Trophoblast cell (in vitro differentiated cells and primary cell): ENCODE measurements at regions not wholly inside any gene's neighbourhood (a gene's known extent, or its start where the extent isn't known, plus 50 kb on each side); places are given as distances from the start of the nearest gene placed in this dataset.

ENCODE experiments used
- DNase-seq, 2 donors: peaks; one replicate each; pipeline ENCODE4 v3.0.0-alpha.2; 2016
- H2AFZ ChIP-seq: 2 replicates; pipeline ENCODE4 v1.6.1; 2013; ENCODE audit warnings: low read length, moderate library complexity, mild to moderate bottlenecking; ENCODE audit not compliant: insufficient read depth, poor library complexity
- H2AK5ac ChIP-seq: 2 replicates; pipeline ENCODE4 v1.6.1; 2013; ENCODE audit warnings: mild to moderate bottlenecking, low read length
- H2BK120ac ChIP-seq: 2 replicates; pipeline ENCODE4 v1.6.1; 2013; ENCODE audit warnings: low read length, mild to moderate bottlenecking, moderate library complexity; ENCODE audit not compliant: insufficient read depth, poor library complexity
- H2BK12ac ChIP-seq: 2 replicates; pipeline ENCODE4 v1.6.1; 2013; ENCODE audit warnings: mild to moderate bottlenecking, low read length, moderate library complexity
- H2BK5ac ChIP-seq: 2 replicates; pipeline ENCODE4 v1.6.1; 2013; ENCODE audit warnings: low read length, low read depth, moderate library complexity, mild to moderate bottlenecking; ENCODE audit not compliant: poor library complexity
- H3K14ac ChIP-seq: 2 replicates; pipeline ENCODE4 v1.6.1; 2013; ENCODE audit warnings: mild to moderate bottlenecking, low read length
- H3K18ac ChIP-seq: 2 replicates; pipeline ENCODE4 v1.6.1; 2013; ENCODE audit warnings: mild to moderate bottlenecking, low read length
- H3K23ac ChIP-seq: 2 replicates; pipeline ENCODE4 v1.6.1; 2013; ENCODE audit warnings: low read length
- H3K27ac ChIP-seq: 2 replicates; pipeline ENCODE4 v1.5.1; 2013; ENCODE audit warnings: low read depth, mild to moderate bottlenecking, inconsistent platforms, low read length, moderate library complexity
- H3K27me3 ChIP-seq: 2 replicates; pipeline ENCODE4 v1.6.1; 2013; ENCODE audit warnings: inconsistent platforms, mild to moderate bottlenecking, low read length, moderate library complexity; ENCODE audit not compliant: insufficient read depth
- H3K36me3 ChIP-seq, 2 experiments: 1 replicate in 1 of 2; 2 replicates in 1 of 2; pipeline ENCODE4 v1.6.1; 2013; ENCODE audit warnings: low read length in 2 of 2, mild to moderate bottlenecking in 2 of 2, moderate library complexity in 1 of 2; ENCODE audit not compliant: insufficient read depth in 2 of 2, control insufficient read depth in 1 of 2
- H3K4ac ChIP-seq: 2 replicates; pipeline ENCODE4 v1.6.1; 2013; ENCODE audit warnings: low read depth, mild to moderate bottlenecking, low read length, moderate library complexity
- H3K4me1 ChIP-seq, 2 experiments: 1 replicate in 1 of 2; 2 replicates in 1 of 2; pipeline ENCODE4 v1.6.1; 2013; ENCODE audit warnings: low read length in 2 of 2, mild to moderate bottlenecking in 2 of 2, moderate library complexity in 1 of 2; ENCODE audit not compliant: insufficient read depth in 2 of 2, control insufficient read depth in 1 of 2
- H3K4me2 ChIP-seq: 2 replicates; pipeline ENCODE4 v1.6.1; 2013; ENCODE audit warnings: inconsistent platforms, mild to moderate bottlenecking, low read length, moderate library complexity
- H3K4me3 ChIP-seq: 2 replicates; pipeline ENCODE4 v1.5.1; 2013; ENCODE audit warnings: mild to moderate bottlenecking, low read depth, low read length, inconsistent platforms
- H3K79me1 ChIP-seq: one replicate; pipeline ENCODE4 v1.6.1; 2013; ENCODE audit warnings: low read length
- H3K79me2 ChIP-seq: 2 replicates; pipeline ENCODE4 v1.6.1; 2013; ENCODE audit warnings: low read length, mild to moderate bottlenecking; ENCODE audit not compliant: control insufficient read depth, insufficient read depth, poor library complexity
- H3K9ac ChIP-seq: 2 replicates; pipeline ENCODE4 v1.6.1; 2013; ENCODE audit warnings: mild to moderate bottlenecking, low read length
- H3K9me3 ChIP-seq: 2 replicates; pipeline ENCODE4 v1.6.1; 2013; ENCODE audit warnings: low read depth, mild to moderate bottlenecking, control low read depth, inconsistent platforms, low read length; ENCODE audit not compliant: insufficient read depth
- H4K12ac ChIP-seq: 2 replicates; pipeline ENCODE4 v1.6.1; 2013; ENCODE audit warnings: low read depth, mild to moderate bottlenecking, low read length, moderate library complexity
- H4K8ac ChIP-seq: 2 replicates; pipeline ENCODE4 v1.6.1; 2013; ENCODE audit warnings: low read depth, mild to moderate bottlenecking, low read length, moderate library complexity
- H4K91ac ChIP-seq: one replicate; pipeline ENCODE4 v1.6.1; 2013; ENCODE audit warnings: low read depth, mild to moderate bottlenecking, low read length, moderate library complexity
- WGBS: extraction: QIAGEN DNeasy Blood & Tissue Kit; methylation state at CpG from one replicate; pipeline ENCODE4 v1.1.7; 2013; ENCODE audit warnings: missing lambda C conversion rate; ENCODE audit not compliant: insufficient read length, insufficient coverage; ENCODE audit errors: extremely low coverage; 5-methylcytosine and 5-hydroxymethylcytosine counted together

- Histone ChIP-seq H3K27me3 (no peaks in the 10 kb centered on the region), H4K91ac (no peak overlapping the region), H2BK5ac (no peak overlapping the region), H2AFZ (no peak overlapping the region), H3K4me2 (no peak overlapping the region), H3K4me3 (no peak overlapping the region), H4K8ac (no peak overlapping the region), H2AK5ac (no peak overlapping the region), H3K9me3 (peaks cover 2% of the 10 kb centered on the region), H3K23ac (no peak overlapping the region), H3K79me1 (no peaks in the 10 kb centered on the region), H3K14ac (no peak overlapping the region), H4K12ac (no peak overlapping the region), H3K79me2 (no peaks in the 10 kb centered on the region), H2BK12ac (no peak overlapping the region), H3K9ac (no peak overlapping the region), H3K4me1 (no peaks in the 10 kb centered on the region), H3K36me3 (no peaks in the 10 kb centered on the region), H3K4ac (no peak overlapping the region), H3K27ac (no peak overlapping the region), H3K18ac (no peak overlapping the region), H2BK120ac (no peak overlapping the region)
- whole genome bisulfite sequencing = no CpG with 5 or more reads among the region's 6 CpGs
- DNase-seq = no peak
These were observed 1513.7 kb downstream of the GRIK2 start for GRCh38 chr6:102907181-102907580.

DNA sequence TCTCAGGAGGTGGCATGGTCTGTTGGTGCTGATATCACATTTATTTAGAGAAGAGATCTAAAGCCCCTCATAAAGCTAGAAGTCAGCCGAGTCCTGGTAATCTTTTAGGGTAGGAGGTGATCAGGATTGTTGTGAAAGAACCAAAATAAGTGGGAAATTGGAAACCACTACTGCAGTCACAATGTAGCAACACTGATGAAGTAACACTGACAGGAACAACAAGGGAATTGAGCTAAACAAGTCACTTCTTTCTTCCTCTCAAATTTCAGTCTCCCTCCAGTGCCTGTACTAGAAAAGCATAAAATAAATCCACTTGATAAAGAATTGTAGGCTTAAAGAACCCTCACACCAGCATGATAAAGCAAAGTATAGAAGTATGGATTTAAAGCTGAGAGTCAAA, 1509.0 kb downstream of the GRIK2 start:
- Histone ChIP-seq H3K4me3 (no peak overlapping the region), H3K9ac (no peak overlapping the region), H3K27ac (no peak overlapping the region), H3K9me3 (peaks cover 2% of the 10 kb centered on the region), H3K27me3 (no peaks in the 10 kb centered on the region), H3K4me1 (no peaks in the 10 kb centered on the region), H2AK5ac (no peak overlapping the region), H4K91ac (no peak overlapping the region), H4K12ac (no peak overlapping the region), H3K18ac (no peak overlapping the region), H2BK5ac (no peak overlapping the region), H3K36me3 (no peaks in the 10 kb centered on the region), H2AFZ (no peak overlapping the region), H3K23ac (no peak overlapping the region), H3K4me2 (no peak overlapping the region), H2BK120ac (no peak overlapping the region), H3K79me1 (no peaks in the 10 kb centered on the region), H2BK12ac (no peak overlapping the region), H4K8ac (no peak overlapping the region), H3K79me2 (no peaks in the 10 kb centered on the region), H3K4ac (no peak overlapping the region), H3K14ac (no peak overlapping the region)
- DNase-seq = no peak
- no CpG with 5 or more reads among the region's 1 CpG for WGBS

GRCh38 chr6:102895683-102896082, 1502.2 kb downstream of the GRIK2 start:
- Histone ChIP-seq H3K14ac (no peak overlapping the region), H3K9me3 (peaks cover 2% of the 10 kb centered on the region), H2AFZ (no peak overlapping the region), H3K79me2 (no peaks in the 10 kb centered on the region), H3K4me2 (no peak overlapping the region), H3K27me3 (no peaks in the 10 kb centered on the region), H4K8ac (no peak overlapping the region), H3K9ac (no peak overlapping the region), H3K4ac (no peak overlapping the region), H4K91ac (no peak overlapping the region), H3K27ac (no peak overlapping the region), H3K4me1 (no peaks in the 10 kb centered on the region), H2AK5ac (no peak overlapping the region), H3K79me1 (no peaks in the 10 kb centered on the region), H3K23ac (no peak overlapping the region), H3K4me3 (no peak overlapping the region), H2BK5ac (no peak overlapping the region), H3K36me3 (no peaks in the 10 kb centered on the region), H2BK12ac (no peak overlapping the region), H3K18ac (no peak overlapping the region), H4K12ac (no peak overlapping the region), H2BK120ac (no peak overlapping the region)
- no CpG with 5 or more reads among the region's 4 CpGs for WGBS
- no peak for DNase-seq

DNA sequence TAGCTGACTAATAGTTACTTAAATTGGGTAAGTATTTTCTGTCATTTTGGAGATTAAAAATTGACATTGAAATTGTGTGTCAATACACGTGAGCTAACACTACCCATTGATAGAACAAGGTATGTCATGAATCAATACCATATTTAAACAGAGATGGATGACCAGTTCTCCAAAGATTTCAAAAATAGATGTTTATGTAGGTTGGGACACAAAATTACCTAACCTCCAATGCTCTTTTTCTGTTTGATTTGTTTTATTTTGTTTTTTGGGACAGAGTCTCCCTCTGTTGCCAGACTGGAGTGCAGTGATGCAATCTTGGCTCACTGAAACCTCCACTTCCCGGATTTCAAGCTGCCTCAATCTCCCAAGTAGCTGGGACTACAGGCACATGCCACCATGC, 1491.7 kb downstream of the GRIK2 start:
- Histone ChIP-seq H2AK5ac (no peak overlapping the region), H3K27ac (no peak overlapping the region), H4K91ac (no peak overlapping the region)

More for the DNA sequence above, 1491.7 kb downstream of the GRIK2 start:
- no peaks in the 10 kb centered on the region for H3K79me1 ChIP-seq
- no peaks in the 10 kb centered on the region for H3K79me2 ChIP-seq
- no peak overlapping the region for H4K8ac ChIP-seq
- H2BK12ac ChIP-seq = no peak overlapping the region
- WGBS = no CpG with 5 or more reads among the region's 2 CpGs
- no peaks in the 10 kb centered on the region for H3K4me1 ChIP-seq
- no peak overlapping the region for H3K4ac ChIP-seq
- no peaks in the 10 kb centered on the region for H3K36me3 ChIP-seq
- no peak for DNase-seq
- no peak overlapping the region for H3K9ac ChIP-seq
- no peaks in the 10 kb centered on the region for H3K9me3 ChIP-seq
- no peak overlapping the region for H2BK120ac ChIP-seq
- no peak overlapping the region for H3K23ac ChIP-seq
- no peak overlapping the region for H4K12ac ChIP-seq
- H3K27me3 ChIP-seq = no peaks in the 10 kb centered on the region
- H2AFZ ChIP-seq = no peak overlapping the region
- no peak overlapping the region for H3K4me3 ChIP-seq
- H3K4me2 ChIP-seq = no peak overlapping the region
- H2BK5ac ChIP-seq = no peak overlapping the region
- H3K14ac ChIP-seq = no peak overlapping the region
- H3K18ac ChIP-seq = no peak overlapping the region
